Left lung (tissue), 4 donors: ENCODE measurements at regions not wholly inside any gene's neighbourhood (a gene's known extent, or its start where the extent isn't known, plus 50 kb on each side); places are given as distances from the start of the nearest gene placed in this dataset.

ENCODE experiments used
- ATAC-seq: fragments of 200-7000 bp; cut with Tn5 transposase; one replicate; pipeline ENCODE4 v1.9.1; 2020; ENCODE audit warnings: moderate library complexity
- DNase-seq, 4 donors: peaks; one replicate each; pipeline ENCODE4 v3.0.0-alpha.2; 2013 to 2020
- H3K27ac ChIP-seq, 2 donors: fragments of 200-600 bp; sonication (generic) in 1 of 2; one replicate each; pipeline versions ENCODE4 v1.5.0 to v1.8.0; 2020 to 2021
- H3K27me3 ChIP-seq, 2 donors: fragments of 200-600 bp; sonication (generic) in 1 of 2; one replicate each; pipeline versions ENCODE4 v1.5.0 to v1.8.0; 2020 to 2021
- H3K36me3 ChIP-seq, 2 donors: fragments of 200-600 bp; sonication (generic) in 1 of 2; one replicate each; pipeline versions ENCODE4 v1.5.0 to v1.8.0; 2020 to 2021
- H3K4me1 ChIP-seq, 2 donors: fragments of 200-600 bp; one replicate each; pipeline ENCODE4 v1.8.0; 2021
- H3K4me3 ChIP-seq, 2 donors: fragments of 200-600 bp; sonication (generic) in 1 of 2; one replicate each; pipeline versions ENCODE4 v1.5.0 to v1.8.0; 2020 to 2021; ENCODE audit warnings: mild to moderate bottlenecking in 1 of 2
- H3K9me3 ChIP-seq, 2 donors: fragments of 200-600 bp; sonication (generic) in 1 of 2; one replicate each; pipeline versions ENCODE4 v1.5.0 to v1.8.0; 2020 to 2021
- intact Hi-C, 2 donors: fragments of 100-400 bp; cut with DNase I; formaldehyde crosslinking; loops; one replicate each; pipeline versions ENCODE4 v1.11.2 to v1.14.2; 2022
- TF ChIP-seq, protein P1 (sequence below), 2 donors: fragments of 200-600 bp; sonication (generic) in 1 of 2; IDR thresholded peaks; one replicate each; pipeline versions ENCODE4 v1.5.0 to v1.8.0; 2021; ENCODE audit warnings: antibody characterized with exemption in 2 of 2
- donor health status: DM: no; HTN: yes; CAD: no.
- donor health status: DM: no; HTN: no; CAD: no.

GRCh38 chr22:26114826-26115225 lies 54.4 kb upstream of the SEZ6L start:
- no peaks in the 10 kb centered on the region for H3K36me3 ChIP-seq
- H3K4me3 ChIP-seq: no peak overlapping the region
- H3K4me1 ChIP-seq: no peaks in the 10 kb centered on the region
- H3K9me3 ChIP-seq: no peaks in the 10 kb centered on the region
- TF ChIP-seq, protein P1, sequence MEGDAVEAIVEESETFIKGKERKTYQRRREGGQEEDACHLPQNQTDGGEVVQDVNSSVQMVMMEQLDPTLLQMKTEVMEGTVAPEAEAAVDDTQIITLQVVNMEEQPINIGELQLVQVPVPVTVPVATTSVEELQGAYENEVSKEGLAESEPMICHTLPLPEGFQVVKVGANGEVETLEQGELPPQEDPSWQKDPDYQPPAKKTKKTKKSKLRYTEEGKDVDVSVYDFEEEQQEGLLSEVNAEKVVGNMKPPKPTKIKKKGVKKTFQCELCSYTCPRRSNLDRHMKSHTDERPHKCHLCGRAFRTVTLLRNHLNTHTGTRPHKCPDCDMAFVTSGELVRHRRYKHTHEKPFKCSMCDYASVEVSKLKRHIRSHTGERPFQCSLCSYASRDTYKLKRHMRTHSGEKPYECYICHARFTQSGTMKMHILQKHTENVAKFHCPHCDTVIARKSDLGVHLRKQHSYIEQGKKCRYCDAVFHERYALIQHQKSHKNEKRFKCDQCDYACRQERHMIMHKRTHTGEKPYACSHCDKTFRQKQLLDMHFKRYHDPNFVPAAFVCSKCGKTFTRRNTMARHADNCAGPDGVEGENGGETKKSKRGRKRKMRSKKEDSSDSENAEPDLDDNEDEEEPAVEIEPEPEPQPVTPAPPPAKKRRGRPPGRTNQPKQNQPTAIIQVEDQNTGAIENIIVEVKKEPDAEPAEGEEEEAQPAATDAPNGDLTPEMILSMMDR (IDR thresholded peaks at IDR 0.05): no peak
- intact Hi-C loops: no loop called here
- DNase-seq: no peak
- ATAC-seq: no peak
- H3K27me3 ChIP-seq: peaks cover 0 to 43% of the 10 kb centered on the region in 2 donors
- no peak overlapping the region for H3K27ac ChIP-seq

- H3K27ac ChIP-seq: no peak overlapping the region
- intact Hi-C loops: no loop called here
- H3K36me3 ChIP-seq: no peaks in the 10 kb centered on the region
- H3K4me1 ChIP-seq: no peaks in the 10 kb centered on the region
- no peak overlapping the region for H3K4me3 ChIP-seq
- peaks cover 0 to 39% of the 10 kb centered on the region in 2 donors for H3K27me3 ChIP-seq
- ATAC-seq: no peak
- TF ChIP-seq, protein P1 (IDR thresholded peaks at IDR 0.05): no peak
- no peak for DNase-seq
- no peaks in the 10 kb centered on the region for H3K9me3 ChIP-seq
Observed at GRCh38 chr22:26115266-26115665, 54.0 kb upstream of the SEZ6L start.
